Endothelial cell (in vitro differentiated cells): ENCODE measurements at regions not wholly inside any gene's neighbourhood (a gene's known extent, or its start where the extent isn't known, plus 50 kb on each side); places are given as distances from the start of the nearest gene placed in this dataset.
A peak's percentile ranks its signal among the peaks of the same experiment; 100 is the strongest.

Experiments used
- DNase-seq: peaks from one replicate; pipeline ENCODE4 v3.0.0; 2021; ENCODE audit warnings: low spot score
- H3K27ac Mint-ChIP-seq: one replicate; pipeline ENCODE4 v1.8.0; 2021; ENCODE audit warnings: mixed read lengths, inconsistent platforms; ENCODE audit not compliant: unreplicated experiment
- H3K27me3 Mint-ChIP-seq: one replicate; pipeline ENCODE4 v1.8.0; 2021; ENCODE audit warnings: mild to moderate bottlenecking, moderate library complexity, mixed read lengths, inconsistent platforms; ENCODE audit not compliant: unreplicated experiment
- H3K36me3 Mint-ChIP-seq: one replicate; pipeline ENCODE4 v1.8.0; 2021; ENCODE audit warnings: mild to moderate bottlenecking, low read depth, mixed read lengths, inconsistent platforms; ENCODE audit not compliant: unreplicated experiment
- H3K4me1 Mint-ChIP-seq: one replicate; pipeline ENCODE4 v1.8.0; 2021; ENCODE audit warnings: mild to moderate bottlenecking, mixed read lengths, inconsistent platforms; ENCODE audit not compliant: unreplicated experiment
- H3K4me3 Mint-ChIP-seq: one replicate; pipeline ENCODE4 v1.8.0; 2021; ENCODE audit warnings: mild to moderate bottlenecking, mixed read lengths, inconsistent platforms; ENCODE audit not compliant: unreplicated experiment
- H3K9me3 Mint-ChIP-seq: one replicate; pipeline ENCODE4 v1.8.0; 2021; ENCODE audit warnings: mixed read lengths, inconsistent platforms; ENCODE audit not compliant: unreplicated experiment
- CTCF ChIP-seq: fragments of 200-600 bp; sonication (generic); IDR thresholded peaks from one replicate; pipeline ENCODE4 v1.5.0; 2021; ENCODE audit warnings: antibody characterized with exemption; ENCODE audit not compliant: unreplicated experiment

GRCh38 chr2:52383541-52383940 lies 1351.6 kb upstream of the NRXN1 start:
- no peak for DNase-seq
- no peak for TF ChIP-seq CTCF
- H3K4me1 Mint-ChIP-seq, result peaks cover 12% of the 10 kb centered on the region
- no peak overlapping the region for H3K27ac Mint-ChIP-seq
- no peaks in the 10 kb centered on the region for H3K9me3 Mint-ChIP-seq
- H3K27me3 Mint-ChIP-seq, result no peaks in the 10 kb centered on the region
- H3K36me3 Mint-ChIP-seq, result no peaks in the 10 kb centered on the region
- no peak overlapping the region for H3K4me3 Mint-ChIP-seq

- Mint-ChIP-seq H3K36me3 (no peaks in the 10 kb centered on the region), H3K27ac (no peak overlapping the region), H3K27me3 (no peaks in the 10 kb centered on the region), H3K4me3 (no peak overlapping the region), H3K9me3 (no peaks in the 10 kb centered on the region), H3K4me1 (peaks cover 11% of the 10 kb centered on the region)
- TF ChIP-seq CTCF, result no peak
- no peak for DNase-seq
Measured at GRCh38 chr2:52369178-52369577, 1337.2 kb upstream of the NRXN1 start.

GRCh38 chr2:52368141-52368540 lies 1336.2 kb upstream of the NRXN1 start:
- no peak overlapping the region for H3K4me3 Mint-ChIP-seq
- H3K9me3 Mint-ChIP-seq, result no peaks in the 10 kb centered on the region
- H3K36me3 Mint-ChIP-seq, result no peaks in the 10 kb centered on the region
- DNase-seq, result no peak
- TF ChIP-seq CTCF, result no peak
- no peaks in the 10 kb centered on the region for H3K27me3 Mint-ChIP-seq
- no peak overlapping the region for H3K27ac Mint-ChIP-seq
- H3K4me1 Mint-ChIP-seq, result peaks cover 11% of the 10 kb centered on the region

- H3K27me3 Mint-ChIP-seq, result no peaks in the 10 kb centered on the region
- H3K4me3 Mint-ChIP-seq, result no peak overlapping the region
- no peak overlapping the region for H3K27ac Mint-ChIP-seq
- no peaks in the 10 kb centered on the region for H3K36me3 Mint-ChIP-seq
- H3K4me1 Mint-ChIP-seq, result peaks cover 11% of the 10 kb centered on the region
- no peak for DNase-seq
- TF ChIP-seq CTCF, result no peak
- no peaks in the 10 kb centered on the region for H3K9me3 Mint-ChIP-seq
Measured at GRCh38 chr2:52365946-52366345, 1334.0 kb upstream of the NRXN1 start.

GRCh38 chr2:52356556-52356955 lies 1324.6 kb upstream of the NRXN1 start:
- peak overlapping the region; percentile 84 for H3K27ac Mint-ChIP-seq
- DNase-seq, result no peak
- H3K36me3 Mint-ChIP-seq, result peaks cover 9% of the 10 kb centered on the region
- no peaks in the 10 kb centered on the region for H3K9me3 Mint-ChIP-seq
- peaks cover 5% of the 10 kb centered on the region for H3K4me1 Mint-ChIP-seq
- no peaks in the 10 kb centered on the region for H3K27me3 Mint-ChIP-seq
- no peak for TF ChIP-seq CTCF
- H3K4me3 Mint-ChIP-seq, result no peak overlapping the region
